Liver (tissue), 3 donors: ENCODE measurements at regions not wholly inside any gene's neighbourhood (a gene's known extent, or its start where the extent isn't known, plus 50 kb on each side); places are given as distances from the start of the nearest gene placed in this dataset.

Experiments used
- EGR1 ChIP-seq, 2 donors: IDR thresholded peaks; 2 replicates each; pipeline ENCODE4 v1.6.1; 2016 to 2018; ENCODE audit warnings: antibody characterized with exemption in 2 of 2, low read depth in 2 of 2
- FOXA1 ChIP-seq: IDR thresholded peaks from 2 replicates; pipeline ENCODE4 v1.6.1; 2016; ENCODE audit warnings: antibody characterized with exemption
- GABPA ChIP-seq, 2 donors: IDR thresholded peaks in 1 of 2; conservative IDR thresholded peaks in 1 of 2; 2 replicates each; pipeline ENCODE4 v1.6.1; 2016; ENCODE audit warnings: antibody characterized with exemption in 2 of 2, mild to moderate bottlenecking in 1 of 2, moderate library complexity in 1 of 2
- JUND ChIP-seq, 2 donors: IDR thresholded peaks; 2 replicates each; pipeline ENCODE4 v1.6.1; 2016; ENCODE audit warnings: antibody characterized with exemption in 2 of 2
- MAX ChIP-seq: IDR thresholded peaks from 2 replicates; pipeline ENCODE4 v1.6.1; 2016; ENCODE audit warnings: antibody characterized with exemption
- RAD21 ChIP-seq, 2 donors: IDR thresholded peaks; 2 replicates each; pipeline ENCODE4 v1.6.1; 2016; ENCODE audit warnings: antibody characterized with exemption in 2 of 2, mild to moderate bottlenecking in 2 of 2
- RXRA ChIP-seq, 2 donors: IDR thresholded peaks; 2 replicates each; pipeline ENCODE4 v1.6.1; 2017 to 2018; ENCODE audit warnings: antibody characterized with exemption in 2 of 2, mild to moderate bottlenecking in 1 of 2
- SP1 ChIP-seq: IDR thresholded peaks from 2 replicates; pipeline ENCODE4 v1.6.1; 2018; ENCODE audit warnings: antibody characterized with exemption, mild to moderate bottlenecking
- TAF1 ChIP-seq: conservative IDR thresholded peaks from 2 replicates; pipeline ENCODE4 v1.6.1; 2016; ENCODE audit warnings: antibody characterized with exemption, mild to moderate bottlenecking
- YY1 ChIP-seq: IDR thresholded peaks from 2 replicates; pipeline ENCODE4 v1.6.1; 2016; ENCODE audit warnings: antibody characterized with exemption, mild to moderate bottlenecking
- TF ChIP-seq, protein P1 (sequence below): IDR thresholded peaks from 2 replicates; pipeline ENCODE4 v1.6.1; 2016; ENCODE audit warnings: antibody characterized with exemption, mild to moderate bottlenecking
- TF ChIP-seq, protein P2 (sequence below): fragments of 150-350 bp; IDR thresholded peaks from 2 replicates; pipeline ENCODE4 v1.5.1; 2017; ENCODE audit warnings: improper control_type of control experiment, low read depth, low read length; ENCODE audit not compliant: missing input control
- TF ChIP-seq, protein P3 (sequence below): IDR thresholded peaks from 2 replicates; pipeline ENCODE4 v1.6.1; 2016; ENCODE audit warnings: antibody characterized with exemption
- TF ChIP-seq, protein P4 (sequence below): IDR thresholded peaks from 2 replicates; pipeline ENCODE4 v1.6.1; 2016; ENCODE audit warnings: antibody characterized with exemption
- donor health status: healthy.
- donor health status: healthy.

- TF ChIP-seq, protein P1, sequence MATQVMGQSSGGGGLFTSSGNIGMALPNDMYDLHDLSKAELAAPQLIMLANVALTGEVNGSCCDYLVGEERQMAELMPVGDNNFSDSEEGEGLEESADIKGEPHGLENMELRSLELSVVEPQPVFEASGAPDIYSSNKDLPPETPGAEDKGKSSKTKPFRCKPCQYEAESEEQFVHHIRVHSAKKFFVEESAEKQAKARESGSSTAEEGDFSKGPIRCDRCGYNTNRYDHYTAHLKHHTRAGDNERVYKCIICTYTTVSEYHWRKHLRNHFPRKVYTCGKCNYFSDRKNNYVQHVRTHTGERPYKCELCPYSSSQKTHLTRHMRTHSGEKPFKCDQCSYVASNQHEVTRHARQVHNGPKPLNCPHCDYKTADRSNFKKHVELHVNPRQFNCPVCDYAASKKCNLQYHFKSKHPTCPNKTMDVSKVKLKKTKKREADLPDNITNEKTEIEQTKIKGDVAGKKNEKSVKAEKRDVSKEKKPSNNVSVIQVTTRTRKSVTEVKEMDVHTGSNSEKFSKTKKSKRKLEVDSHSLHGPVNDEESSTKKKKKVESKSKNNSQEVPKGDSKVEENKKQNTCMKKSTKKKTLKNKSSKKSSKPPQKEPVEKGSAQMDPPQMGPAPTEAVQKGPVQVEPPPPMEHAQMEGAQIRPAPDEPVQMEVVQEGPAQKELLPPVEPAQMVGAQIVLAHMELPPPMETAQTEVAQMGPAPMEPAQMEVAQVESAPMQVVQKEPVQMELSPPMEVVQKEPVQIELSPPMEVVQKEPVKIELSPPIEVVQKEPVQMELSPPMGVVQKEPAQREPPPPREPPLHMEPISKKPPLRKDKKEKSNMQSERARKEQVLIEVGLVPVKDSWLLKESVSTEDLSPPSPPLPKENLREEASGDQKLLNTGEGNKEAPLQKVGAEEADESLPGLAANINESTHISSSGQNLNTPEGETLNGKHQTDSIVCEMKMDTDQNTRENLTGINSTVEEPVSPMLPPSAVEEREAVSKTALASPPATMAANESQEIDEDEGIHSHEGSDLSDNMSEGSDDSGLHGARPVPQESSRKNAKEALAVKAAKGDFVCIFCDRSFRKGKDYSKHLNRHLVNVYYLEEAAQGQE: no peak
- TF ChIP-seq, protein P2, sequence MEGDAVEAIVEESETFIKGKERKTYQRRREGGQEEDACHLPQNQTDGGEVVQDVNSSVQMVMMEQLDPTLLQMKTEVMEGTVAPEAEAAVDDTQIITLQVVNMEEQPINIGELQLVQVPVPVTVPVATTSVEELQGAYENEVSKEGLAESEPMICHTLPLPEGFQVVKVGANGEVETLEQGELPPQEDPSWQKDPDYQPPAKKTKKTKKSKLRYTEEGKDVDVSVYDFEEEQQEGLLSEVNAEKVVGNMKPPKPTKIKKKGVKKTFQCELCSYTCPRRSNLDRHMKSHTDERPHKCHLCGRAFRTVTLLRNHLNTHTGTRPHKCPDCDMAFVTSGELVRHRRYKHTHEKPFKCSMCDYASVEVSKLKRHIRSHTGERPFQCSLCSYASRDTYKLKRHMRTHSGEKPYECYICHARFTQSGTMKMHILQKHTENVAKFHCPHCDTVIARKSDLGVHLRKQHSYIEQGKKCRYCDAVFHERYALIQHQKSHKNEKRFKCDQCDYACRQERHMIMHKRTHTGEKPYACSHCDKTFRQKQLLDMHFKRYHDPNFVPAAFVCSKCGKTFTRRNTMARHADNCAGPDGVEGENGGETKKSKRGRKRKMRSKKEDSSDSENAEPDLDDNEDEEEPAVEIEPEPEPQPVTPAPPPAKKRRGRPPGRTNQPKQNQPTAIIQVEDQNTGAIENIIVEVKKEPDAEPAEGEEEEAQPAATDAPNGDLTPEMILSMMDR: no peak
- TF ChIP-seq, protein P3, sequence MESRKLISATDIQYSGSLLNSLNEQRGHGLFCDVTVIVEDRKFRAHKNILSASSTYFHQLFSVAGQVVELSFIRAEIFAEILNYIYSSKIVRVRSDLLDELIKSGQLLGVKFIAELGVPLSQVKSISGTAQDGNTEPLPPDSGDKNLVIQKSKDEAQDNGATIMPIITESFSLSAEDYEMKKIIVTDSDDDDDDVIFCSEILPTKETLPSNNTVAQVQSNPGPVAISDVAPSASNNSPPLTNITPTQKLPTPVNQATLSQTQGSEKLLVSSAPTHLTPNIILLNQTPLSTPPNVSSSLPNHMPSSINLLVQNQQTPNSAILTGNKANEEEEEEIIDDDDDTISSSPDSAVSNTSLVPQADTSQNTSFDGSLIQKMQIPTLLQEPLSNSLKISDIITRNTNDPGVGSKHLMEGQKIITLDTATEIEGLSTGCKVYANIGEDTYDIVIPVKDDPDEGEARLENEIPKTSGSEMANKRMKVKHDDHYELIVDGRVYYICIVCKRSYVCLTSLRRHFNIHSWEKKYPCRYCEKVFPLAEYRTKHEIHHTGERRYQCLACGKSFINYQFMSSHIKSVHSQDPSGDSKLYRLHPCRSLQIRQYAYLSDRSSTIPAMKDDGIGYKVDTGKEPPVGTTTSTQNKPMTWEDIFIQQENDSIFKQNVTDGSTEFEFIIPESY: no peak
- TF ChIP-seq YY1 (no peak), SP1 (no peak), TAF1 (no peak), RAD21 (IDR thresholded peaks at IDR 0.05) (no peak), JUND (IDR thresholded peaks at IDR 0.05) (no peak), EGR1 (IDR thresholded peaks at IDR 0.05; ENCODE audit: low read depth in 2 of 2) (no peak), RXRA (IDR thresholded peaks at IDR 0.05) (no peak), FOXA1 (no peak), MAX (no peak), GABPA (IDR thresholded peaks at IDR 0.05 in 1 of 2, conservative IDR thresholded peaks at IDR 0.05 in 1 of 2) (no peak)
- TF ChIP-seq, protein P4, sequence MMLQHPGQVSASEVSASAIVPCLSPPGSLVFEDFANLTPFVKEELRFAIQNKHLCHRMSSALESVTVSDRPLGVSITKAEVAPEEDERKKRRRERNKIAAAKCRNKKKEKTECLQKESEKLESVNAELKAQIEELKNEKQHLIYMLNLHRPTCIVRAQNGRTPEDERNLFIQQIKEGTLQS: no peak
Measured at GRCh38 chr3:24837601-24838000, 343.0 kb upstream of the THRB start.
